Kidney (tissue), 13 donors: ENCODE measurements at regions not wholly inside any gene's neighbourhood (a gene's known extent, or its start where the extent isn't known, plus 50 kb on each side); places are given as distances from the start of the nearest gene placed in this dataset.

Experiments
- DNase-seq, 5 donors: peaks; one replicate each; pipeline ENCODE4 v3.0.0-alpha.2; 2013 to 2020
- FAIRE-seq: peaks from 2 replicates; lab custom pipeline; 2012; peaks lifted over from hg19 to GRCh38; lab: Jason Lieb, UNC
- H3K27ac ChIP-seq, 2 donors: one replicate each; pipeline ENCODE4 v1.7.0; 2013; ENCODE audit warnings: low read depth in 2 of 2, low read length in 2 of 2, inconsistent platforms in 1 of 2
- H3K27me3 ChIP-seq: one replicate; pipeline ENCODE4 v1.7.1; 2013; ENCODE audit warnings: low read length, inconsistent platforms; ENCODE audit not compliant: control insufficient read depth, insufficient read depth
- H3K36me3 ChIP-seq, 3 donors: one replicate each; pipeline versions ENCODE4 v1.7.0 to v1.7.1; 2013; ENCODE audit warnings: low read length in 3 of 3, control low read depth in 1 of 3, inconsistent platforms in 1 of 3; ENCODE audit not compliant: insufficient read depth in 3 of 3, control insufficient read depth in 2 of 3
- H3K4me1 ChIP-seq, 3 donors: one replicate each; pipeline versions ENCODE4 v1.7.0 to v1.7.1; 2013; ENCODE audit warnings: low read length in 3 of 3, inconsistent platforms in 1 of 3, low read depth in 1 of 3; ENCODE audit not compliant: control insufficient read depth in 2 of 3, insufficient read depth in 2 of 3
- H3K4me3 ChIP-seq, 3 donors: one replicate each; pipeline versions ENCODE4 v1.7.0 to v1.8.1; 2013; ENCODE audit warnings: low read length in 3 of 3, control low read depth in 1 of 3, inconsistent platforms in 1 of 3
- H3K9ac ChIP-seq, 3 donors: one replicate each; pipeline versions ENCODE4 v1.7.0 to v1.7.1; 2013; ENCODE audit warnings: low read length in 3 of 3, control low read depth in 1 of 3, inconsistent platforms in 1 of 3
- H3K9me3 ChIP-seq, 3 donors: one replicate each; pipeline versions ENCODE4 v1.7.0 to v1.7.1; 2013; ENCODE audit warnings: low read length in 3 of 3, control low read depth in 1 of 3, inconsistent platforms in 1 of 3; ENCODE audit not compliant: control insufficient read depth in 2 of 3, insufficient read depth in 1 of 3
- CTCF ChIP-seq: IDR thresholded peaks from 3 replicates; pipeline ENCODE4 v1.5.1; 2012; ENCODE audit warnings: mild to moderate bottlenecking, moderate library complexity, borderline replicate concordance; ENCODE audit not compliant: insufficient read depth; ENCODE audit errors: extremely low read depth
- intact Hi-C: fragments of 100-400 bp; cut with DNase I; formaldehyde crosslinking; loops from one replicate; pipeline ENCODE4 v1.11.1; 2022
- donor health status: control.
- donor health status: control.
- donor health status: control.
- donor health status: control.
- donor health status: control.
- donor health status: DM: yes; HTN: yes; CAD: no.
- donor health status: Normal renal cell carcinoma (clear cell type).

- H3K9me3 ChIP-seq = no peaks in the 10 kb centered on the region
- H3K4me1 ChIP-seq = no peaks in the 10 kb centered on the region
- no peaks in the 10 kb centered on the region for H3K36me3 ChIP-seq
- H3K27ac ChIP-seq = no peak overlapping the region
- H3K9ac ChIP-seq = no peak overlapping the region
- FAIRE-seq = no peak
- no peak for TF ChIP-seq CTCF
- H3K4me3 ChIP-seq = no peak overlapping the region
- H3K27me3 ChIP-seq = no peaks in the 10 kb centered on the region
- no peak for DNase-seq
- intact Hi-C loops = no loop called here
Measured at GRCh38 chr22:48302657-48303368, 1524.9 kb downstream of the BRD1 start.

DNA sequence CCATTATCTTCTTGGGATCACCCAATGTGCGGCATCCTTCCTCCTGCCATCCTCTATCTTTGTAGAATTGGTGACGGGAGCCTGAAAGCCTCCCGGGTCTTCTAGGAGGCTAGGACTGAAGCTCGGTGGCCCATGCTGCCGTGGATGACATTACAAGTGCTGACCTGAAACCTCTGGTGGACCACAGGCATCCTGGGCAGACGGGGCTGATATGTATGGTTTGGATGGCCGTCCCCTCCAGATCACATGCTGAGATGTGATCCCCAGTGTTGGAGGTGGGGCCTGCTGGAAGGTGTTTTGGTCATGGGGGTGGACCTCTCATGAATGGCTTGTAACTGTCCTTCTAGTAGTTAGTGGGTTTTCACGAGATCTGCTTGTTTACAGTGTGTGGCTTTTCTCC is 1525.8 kb downstream of the BRD1 start:
- Histone ChIP-seq H3K27me3 (no peaks in the 10 kb centered on the region), H3K27ac (no peak overlapping the region), H3K9ac (no peak overlapping the region), H3K36me3 (no peaks in the 10 kb centered on the region), H3K4me3 (no peak overlapping the region), H3K9me3 (no peaks in the 10 kb centered on the region), H3K4me1 (no peaks in the 10 kb centered on the region)
- DNase-seq = no peak
- intact Hi-C loops = no loop called here
- TF ChIP-seq CTCF = no peak
- FAIRE-seq = no peak

DNA sequence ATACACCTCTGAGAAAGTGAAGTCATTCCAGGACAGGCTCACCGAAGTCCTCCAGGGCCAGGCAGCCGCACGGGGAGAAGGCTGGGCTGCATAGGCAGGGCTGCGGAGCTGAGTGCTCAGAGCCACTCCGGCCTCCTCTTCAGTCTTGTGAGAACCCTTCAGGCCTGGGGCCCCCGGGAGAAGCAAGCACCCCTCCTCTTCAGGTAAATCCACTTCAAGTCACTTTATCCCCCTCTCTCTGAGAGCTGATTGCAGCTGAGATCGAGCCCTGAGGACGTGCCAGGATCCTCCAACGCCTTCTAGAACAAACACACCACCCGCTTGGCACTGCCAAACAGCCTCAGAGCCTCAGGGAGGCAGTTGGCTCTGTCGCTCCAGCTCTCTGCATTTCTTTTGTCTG is 1526.3 kb downstream of the BRD1 start:
- intact Hi-C loops = no loop called here
- no peak for TF ChIP-seq CTCF
- no peaks in the 10 kb centered on the region for H3K4me1 ChIP-seq

DNA sequence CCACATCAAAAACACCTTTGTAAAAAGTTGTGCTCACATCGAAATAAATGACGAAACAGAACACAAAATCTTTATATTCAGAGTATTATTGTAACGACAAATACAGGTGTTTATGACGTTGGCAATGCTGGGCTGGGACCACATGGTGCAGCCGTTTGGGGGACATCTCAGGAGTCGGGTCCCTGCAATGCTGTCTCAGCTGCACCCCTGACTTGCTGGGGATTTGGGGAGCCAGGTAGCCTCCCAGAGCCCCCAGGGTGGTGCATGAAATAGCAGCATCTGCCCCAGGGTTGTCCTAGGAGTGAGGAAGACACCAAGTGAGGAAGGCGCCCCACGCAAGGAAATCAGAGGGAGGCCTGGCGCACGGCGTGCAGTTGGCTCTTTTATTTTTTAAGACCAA is 1526.8 kb downstream of the BRD1 start:
- intact Hi-C loops = no loop called here
- TF ChIP-seq CTCF = no peak
- FAIRE-seq (no peak), DNase-seq (no peak)
- Histone ChIP-seq H3K9ac (no peak overlapping the region), H3K9me3 (no peaks in the 10 kb centered on the region), H3K4me1 (no peaks in the 10 kb centered on the region), H3K27ac (no peak overlapping the region), H3K4me3 (no peak overlapping the region), H3K27me3 (no peaks in the 10 kb centered on the region), H3K36me3 (no peaks in the 10 kb centered on the region)

More for the DNA sequence above, 1526.3 kb downstream of the BRD1 start:
- Histone ChIP-seq H3K9me3 (no peaks in the 10 kb centered on the region), H3K9ac (no peak overlapping the region), H3K27me3 (no peaks in the 10 kb centered on the region), H3K27ac (no peak overlapping the region), H3K36me3 (no peaks in the 10 kb centered on the region), H3K4me3 (no peak overlapping the region)
- FAIRE-seq (no peak), DNase-seq (no peak)
